NOMO-1 treated with DMSO at 0.1 percent for 48 hours (cell line): ENCODE measurements at regions not wholly inside any gene's neighbourhood (a gene's known extent, or its start where the extent isn't known, plus 50 kb on each side); places are given as distances from the start of the nearest gene placed in this dataset.

ENCODE experiments used
- DNase-seq: peaks from one replicate; lab custom pipeline; 2025; ENCODE audit not compliant: unreplicated experiment; lab: John Stamatoyannopoulos, UW

DNA sequence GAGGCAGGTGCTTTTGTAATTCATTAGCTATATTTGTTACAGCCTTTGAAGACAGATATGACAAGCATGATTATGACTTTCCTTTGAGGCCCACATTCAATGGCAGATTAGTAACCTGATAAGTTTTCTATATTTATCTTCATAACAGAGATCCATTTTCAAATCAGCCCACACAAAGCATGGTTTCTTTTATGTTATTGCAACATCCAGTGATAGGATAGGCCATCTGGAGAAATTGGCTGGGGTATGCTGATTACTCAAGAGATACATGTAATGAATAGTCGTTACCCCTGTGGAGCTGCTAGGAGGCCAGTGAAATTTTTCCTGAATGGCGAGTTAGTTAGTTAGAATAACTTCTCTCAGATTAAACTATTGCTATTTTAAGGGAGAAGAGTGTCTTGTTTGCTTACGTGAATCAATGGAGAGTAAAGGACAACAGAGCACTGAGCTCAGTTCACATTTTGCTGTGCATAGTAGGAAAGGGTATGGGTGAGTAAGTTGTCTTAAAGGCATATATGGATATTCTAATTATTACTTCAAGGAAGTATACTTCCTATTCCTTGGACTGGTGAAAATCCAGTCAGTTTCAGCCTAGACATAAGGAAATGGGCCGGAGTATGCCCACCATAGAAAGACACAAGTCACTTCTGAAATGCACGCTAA lies 79.2 kb upstream of the DKK2 start:
- DNase-seq: no peak

DNA sequence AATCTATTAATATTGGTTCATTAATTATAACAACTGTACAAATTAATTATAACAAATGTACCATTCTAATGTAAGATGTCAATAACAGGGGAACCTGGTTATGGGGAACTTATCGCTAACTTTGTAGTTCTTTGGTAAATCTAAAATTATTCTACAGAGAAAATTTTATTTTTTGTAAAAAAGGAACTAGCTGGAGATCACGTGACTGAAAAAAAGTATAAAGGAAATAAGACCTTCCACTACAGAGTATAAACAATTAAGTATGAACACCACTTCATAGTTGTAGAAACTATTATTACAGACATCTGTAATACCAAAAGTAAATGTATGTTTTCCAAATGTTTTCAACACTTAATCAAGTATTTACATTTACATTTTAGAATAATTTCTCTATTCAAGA lies 77.9 kb upstream of the DKK2 start:
- DNase-seq: no peak

DNA sequence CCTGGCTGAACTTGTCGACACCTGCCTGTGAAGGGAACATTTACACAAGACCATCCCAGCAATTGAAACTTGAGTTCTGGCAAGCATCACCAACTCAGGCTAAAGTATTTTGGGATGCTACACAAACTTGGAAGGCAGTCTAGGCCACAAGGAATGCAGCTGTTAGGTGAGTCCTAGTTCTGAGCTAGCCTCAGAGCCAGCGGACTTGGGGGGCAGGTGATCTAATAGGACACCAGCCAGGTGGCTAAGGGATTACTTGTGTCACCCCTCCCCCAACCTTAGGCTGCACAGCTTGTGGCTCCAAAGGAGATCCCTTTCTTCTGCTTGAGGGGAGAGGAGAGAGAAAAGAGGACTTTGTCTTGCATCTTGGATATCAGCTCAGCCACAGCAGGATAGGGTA lies 62.3 kb upstream of the DKK2 start:
- DNase-seq: no peak

DNA sequence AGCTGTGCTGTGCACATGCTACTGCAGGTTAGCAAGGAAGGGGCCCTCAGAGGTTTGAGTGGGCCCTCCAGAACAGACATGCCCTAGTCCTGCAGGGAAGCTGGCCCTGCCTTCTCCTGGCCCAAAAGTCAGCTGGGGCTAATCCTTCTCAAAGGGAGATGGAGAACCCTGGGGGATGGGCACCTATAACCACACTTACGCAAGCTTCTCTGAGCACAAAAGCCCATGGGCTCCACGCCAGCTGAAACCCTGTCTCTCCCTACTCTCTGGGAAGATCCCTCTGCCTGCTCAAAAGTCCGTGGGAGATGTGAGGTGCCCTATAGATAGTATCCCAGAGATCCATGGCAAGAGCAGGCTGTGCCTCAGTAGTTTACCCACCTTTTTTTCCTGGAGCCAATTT lies 58.9 kb upstream of the DKK2 start:
- no peak for DNase-seq

DNA sequence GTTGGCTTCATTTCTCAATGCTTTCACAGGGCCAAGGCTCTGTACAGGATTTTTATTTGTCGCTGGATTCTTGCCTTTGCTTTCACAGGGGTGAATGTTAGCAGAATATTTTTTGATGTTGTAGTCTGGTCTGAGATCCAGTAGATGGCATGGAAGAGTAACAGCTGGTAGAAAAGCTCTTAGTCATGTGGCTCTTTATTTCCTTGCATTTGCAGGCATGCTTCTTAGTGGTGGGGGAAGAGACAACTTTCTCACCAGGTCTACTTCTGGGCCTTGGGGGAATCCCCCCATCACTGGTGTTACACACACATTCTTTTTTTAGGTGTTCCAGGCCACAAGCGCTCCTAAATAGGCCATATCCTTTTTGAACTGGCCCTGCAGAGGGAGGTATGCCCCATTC lies 58.2 kb upstream of the DKK2 start:
- DNase-seq: peak; percentile 42
